T-helper 1 cell treated with Interleukin-12 subunit alpha and Interleukin-12 subunit beta and Interleukin-4 antibody, amounts not matched to agents 30 ng/mL and 1 ng/mL, for 36 hours (primary cell): ENCODE measurements at regions not wholly inside any gene's neighbourhood (a gene's known extent, or its start where the extent isn't known, plus 50 kb on each side); places are given as distances from the start of the nearest gene placed in this dataset.
"Not testable (repeated sequence)": the region's sequence is repeated elsewhere in the genome, so short reads cannot be mapped to it uniquely, and the experiment has no call there.

Experiments used
- intact Hi-C: fragments of 100-400 bp; cut with micrococcal nuclease; formaldehyde crosslinking; loops from one replicate; pipeline ENCODE4 v1.15.1; 2024

DNA sequence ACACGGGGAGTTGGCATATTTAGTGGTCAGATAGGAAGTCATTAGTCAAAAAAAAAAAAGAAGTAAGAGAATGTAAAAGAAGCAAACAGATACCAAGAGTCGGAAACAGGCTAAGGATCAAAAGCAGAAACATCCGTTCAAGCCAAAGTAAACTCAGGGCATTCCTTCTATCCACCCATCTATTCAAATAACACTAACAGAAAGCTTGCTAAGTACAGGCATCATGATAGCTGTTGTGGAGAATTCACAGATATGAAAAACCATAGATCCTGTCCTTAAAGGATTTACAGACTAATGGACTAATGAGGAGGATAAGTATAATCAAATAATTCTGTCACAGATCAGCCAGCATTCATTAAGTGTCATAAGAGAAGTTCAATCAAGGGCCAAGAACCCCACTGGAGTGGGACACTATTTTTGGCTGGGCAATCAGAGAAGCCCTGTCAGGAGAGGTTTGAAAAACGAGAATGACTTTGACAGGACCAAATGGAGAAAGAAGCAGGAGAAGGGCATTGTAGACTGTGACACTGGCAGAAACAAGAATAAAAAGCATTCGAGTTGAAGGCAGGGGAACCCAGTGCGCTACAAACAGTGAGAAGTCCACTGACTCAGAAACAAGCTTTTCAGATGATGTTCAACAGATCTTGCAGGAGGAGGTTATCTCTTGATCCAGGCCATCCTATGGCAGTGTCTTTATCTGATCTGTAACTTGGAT, 154.2 kb upstream of the TSLP start:
- intact Hi-C loops: no loop called here

DNA sequence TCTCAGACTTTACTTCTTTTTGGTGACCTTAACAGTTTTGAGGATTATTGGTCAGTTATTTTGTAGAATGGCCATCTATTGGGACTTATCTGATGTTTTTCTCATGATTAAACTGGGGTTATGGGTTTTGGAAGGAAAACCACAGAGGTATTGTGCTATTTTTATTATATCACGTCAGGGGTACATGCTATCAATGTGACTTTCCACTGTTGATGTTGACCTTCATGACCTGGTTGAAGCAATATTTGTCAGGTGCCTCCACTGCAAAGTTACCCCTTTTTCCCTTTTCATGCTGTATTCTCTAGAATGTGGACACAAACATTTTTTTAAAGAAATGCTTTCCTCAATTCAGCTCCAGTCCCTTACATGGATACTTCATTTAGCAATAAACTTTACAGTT, 152.8 kb upstream of the TSLP start:
- intact Hi-C loops: no loop called here

DNA sequence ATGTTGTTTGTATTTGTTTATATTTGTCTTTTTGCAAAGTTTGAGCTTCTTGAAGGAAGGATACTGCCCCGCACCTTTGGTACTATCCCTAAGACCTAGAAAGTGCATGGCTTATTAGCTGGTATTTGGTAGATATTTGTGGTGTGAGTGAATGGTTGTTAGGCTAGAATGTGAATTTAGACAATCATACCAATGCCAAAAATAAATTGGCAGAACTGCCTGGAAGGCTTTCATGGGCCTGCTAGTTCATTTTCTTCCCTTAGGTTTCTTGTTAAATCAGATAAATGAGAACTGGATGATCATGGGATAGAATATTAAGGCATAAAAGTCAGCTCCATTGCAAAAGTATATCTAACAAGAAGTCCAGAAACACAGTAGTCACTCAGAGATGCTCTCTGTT, 147.5 kb upstream of the TSLP start:
- intact Hi-C loops: no loop called here

DNA sequence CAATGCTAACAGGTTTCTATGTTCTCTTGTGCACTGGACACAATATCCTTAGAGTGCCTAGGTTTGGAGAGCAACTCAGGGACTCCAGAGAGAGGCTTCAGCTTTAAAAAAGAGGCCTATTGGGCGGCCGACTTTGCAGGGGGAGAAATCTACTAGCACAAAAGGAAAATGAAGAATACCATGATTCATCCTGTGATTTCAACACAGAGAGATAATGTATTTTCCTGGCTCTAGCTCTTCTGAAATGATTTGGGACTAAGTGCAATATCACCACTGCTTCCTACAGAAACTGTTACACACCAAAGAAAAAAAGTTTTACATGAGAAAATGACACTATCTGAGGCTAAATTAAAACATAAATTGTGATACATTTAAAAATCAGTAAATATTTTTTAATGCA, 146.1 kb upstream of the TSLP start:
- intact Hi-C loops: no loop called here

DNA sequence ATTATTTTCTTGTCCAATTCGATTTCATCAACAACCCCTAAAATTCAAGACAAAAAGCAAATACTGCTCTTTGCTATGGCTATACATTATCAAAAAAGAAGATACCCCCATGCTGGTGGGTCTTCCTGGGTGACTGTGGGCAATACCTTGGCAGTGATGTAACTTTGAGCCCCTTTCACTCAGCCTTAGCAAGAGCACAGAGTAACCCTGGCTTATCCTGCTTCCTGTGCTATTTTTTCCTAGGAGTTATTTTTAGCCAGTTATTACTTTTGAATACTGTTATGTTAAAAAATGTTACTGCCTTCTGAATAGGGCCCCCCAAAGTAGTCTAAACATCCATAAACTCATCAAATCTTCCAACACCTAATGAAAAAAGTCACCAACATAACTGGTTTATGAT, 145.6 kb upstream of the TSLP start:
- intact Hi-C loops: no loop called here

DNA sequence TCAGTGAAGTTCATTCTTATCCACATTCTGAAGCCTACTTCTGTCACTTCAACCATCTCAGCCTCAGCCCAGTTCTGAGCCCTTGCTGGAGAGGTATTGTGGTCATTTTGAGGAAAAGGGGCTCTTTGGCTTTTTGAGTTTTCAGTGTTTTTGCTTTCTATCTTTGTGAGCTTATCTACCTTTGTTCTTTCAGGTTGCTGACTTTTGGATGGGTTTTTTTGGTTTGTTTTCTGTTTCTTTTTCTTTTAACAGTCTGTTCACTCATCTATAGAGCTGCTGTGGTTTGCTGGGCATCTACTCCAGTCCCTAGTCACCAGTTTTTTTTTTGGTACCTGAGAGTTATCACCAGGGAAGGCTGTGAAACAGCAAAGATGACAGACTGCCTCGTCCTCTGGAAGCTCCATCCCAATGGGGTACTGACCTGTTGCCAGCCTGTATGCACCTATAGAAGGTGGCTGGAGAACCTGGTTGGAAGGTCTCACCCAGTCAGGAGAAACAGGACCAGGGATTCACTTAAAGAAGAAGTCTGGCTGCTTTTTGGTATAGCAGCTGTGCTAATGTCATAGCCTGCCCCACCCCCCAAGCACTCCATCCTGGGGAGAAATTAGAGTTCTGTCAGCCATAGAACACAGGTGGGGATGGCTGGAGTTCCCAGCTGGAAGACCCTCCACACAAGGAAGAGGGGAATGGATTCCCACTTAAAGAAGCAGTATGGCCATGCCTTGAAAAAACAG, 138.6 kb upstream of the TSLP start:
- intact Hi-C loops: no loop called here

DNA sequence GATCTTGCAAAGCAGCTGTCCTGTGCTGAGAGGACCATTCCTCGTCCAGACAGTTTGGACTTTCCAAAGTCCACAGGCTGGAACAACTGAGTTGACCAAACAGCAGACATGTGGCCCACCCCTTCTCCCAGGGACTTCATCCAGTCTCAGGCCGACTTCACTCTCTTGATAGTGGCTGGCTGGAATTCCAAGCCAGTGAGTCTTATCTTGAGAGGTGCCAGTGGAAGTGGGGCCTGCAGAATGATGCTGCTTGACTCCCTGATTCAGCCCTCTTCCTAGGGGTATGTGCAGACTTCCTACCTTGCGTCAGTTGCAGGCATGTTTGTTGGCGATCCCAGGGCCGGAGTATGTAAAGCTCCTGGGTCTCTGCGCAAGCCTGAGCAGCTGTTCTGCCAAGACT, 131.4 kb upstream of the TSLP start:
- intact Hi-C loops: no loop called here

DNA sequence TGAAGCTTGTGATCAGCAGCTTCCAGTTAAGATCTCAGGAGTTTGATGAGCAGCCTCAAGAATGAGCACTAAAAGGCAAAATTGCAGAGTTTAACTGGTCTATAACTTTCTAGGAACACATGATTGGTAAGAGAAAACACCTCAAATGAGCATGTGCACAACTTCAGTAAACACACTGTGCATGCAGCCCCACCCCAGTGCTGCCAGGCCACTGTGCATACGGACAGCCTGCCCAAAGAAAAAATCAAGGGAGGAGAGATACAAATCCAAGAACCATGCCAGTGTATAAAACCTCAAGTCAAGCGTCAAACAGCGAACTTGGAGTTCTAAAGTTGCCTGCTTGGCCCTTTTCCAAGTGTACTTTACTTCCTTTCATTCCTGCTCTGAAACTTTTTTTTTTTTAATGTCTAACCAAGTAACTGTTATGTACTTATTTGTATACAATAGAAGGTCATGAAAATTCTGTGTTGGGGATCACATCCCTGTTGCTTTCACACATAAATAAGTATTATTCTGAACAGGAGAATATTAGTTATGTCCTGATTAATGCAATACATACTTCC, 125.6 kb upstream of the TSLP start:
- intact Hi-C loops: no loop called here

DNA sequence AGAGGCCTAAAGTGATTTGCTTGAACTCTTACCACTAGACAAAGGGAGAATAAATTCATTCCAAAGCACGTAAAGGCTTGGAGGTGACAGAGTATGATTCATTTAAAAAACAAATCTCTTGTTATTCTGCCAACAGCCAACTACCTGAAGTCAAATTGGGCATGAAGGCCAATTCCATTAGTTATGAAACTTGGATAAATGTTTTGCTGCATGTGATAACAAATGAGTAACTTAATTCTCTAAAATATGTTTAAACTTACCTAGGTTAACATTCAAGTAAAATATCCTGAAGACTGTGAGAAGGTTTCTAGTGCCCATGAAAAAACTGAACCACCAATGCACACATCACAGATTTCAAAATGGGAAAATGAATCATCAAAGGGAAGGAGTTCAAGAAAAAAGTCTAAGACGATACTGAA, 120.1 kb upstream of the TSLP start:
- intact Hi-C loops: no loop called here

DNA sequence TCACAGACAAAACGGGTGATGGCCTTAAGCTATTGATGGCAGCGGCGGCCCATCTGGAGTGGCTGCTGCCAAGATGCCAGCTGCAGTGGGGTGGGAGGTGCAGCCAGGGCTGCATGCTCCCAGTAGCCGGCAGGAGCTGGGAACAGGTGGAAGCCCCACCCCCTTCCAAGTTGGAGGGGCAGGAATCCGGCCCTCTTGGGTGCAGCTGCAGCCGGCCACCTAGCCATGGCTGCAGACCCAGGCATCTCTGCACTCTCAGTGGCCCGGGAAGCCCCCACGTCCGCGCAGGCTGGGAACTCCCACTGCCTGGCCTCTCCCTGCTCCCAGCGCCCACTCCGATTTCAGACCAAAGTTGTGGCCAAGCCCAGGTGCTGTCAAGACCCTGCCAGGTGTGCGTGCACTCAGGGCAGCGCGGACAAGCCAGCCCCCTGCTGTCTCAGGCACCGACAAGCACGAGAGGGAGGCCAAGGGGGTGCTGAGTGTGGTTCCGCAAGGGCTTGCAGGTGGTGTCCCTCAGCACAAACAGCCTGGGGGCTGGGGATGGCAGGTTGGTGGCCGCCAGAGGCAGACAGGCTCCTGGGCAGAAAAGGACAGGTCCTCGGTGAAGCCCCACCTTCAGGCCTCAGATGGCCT, 115.1 kb upstream of the TSLP start:
- intact Hi-C loops: no loop called here

DNA sequence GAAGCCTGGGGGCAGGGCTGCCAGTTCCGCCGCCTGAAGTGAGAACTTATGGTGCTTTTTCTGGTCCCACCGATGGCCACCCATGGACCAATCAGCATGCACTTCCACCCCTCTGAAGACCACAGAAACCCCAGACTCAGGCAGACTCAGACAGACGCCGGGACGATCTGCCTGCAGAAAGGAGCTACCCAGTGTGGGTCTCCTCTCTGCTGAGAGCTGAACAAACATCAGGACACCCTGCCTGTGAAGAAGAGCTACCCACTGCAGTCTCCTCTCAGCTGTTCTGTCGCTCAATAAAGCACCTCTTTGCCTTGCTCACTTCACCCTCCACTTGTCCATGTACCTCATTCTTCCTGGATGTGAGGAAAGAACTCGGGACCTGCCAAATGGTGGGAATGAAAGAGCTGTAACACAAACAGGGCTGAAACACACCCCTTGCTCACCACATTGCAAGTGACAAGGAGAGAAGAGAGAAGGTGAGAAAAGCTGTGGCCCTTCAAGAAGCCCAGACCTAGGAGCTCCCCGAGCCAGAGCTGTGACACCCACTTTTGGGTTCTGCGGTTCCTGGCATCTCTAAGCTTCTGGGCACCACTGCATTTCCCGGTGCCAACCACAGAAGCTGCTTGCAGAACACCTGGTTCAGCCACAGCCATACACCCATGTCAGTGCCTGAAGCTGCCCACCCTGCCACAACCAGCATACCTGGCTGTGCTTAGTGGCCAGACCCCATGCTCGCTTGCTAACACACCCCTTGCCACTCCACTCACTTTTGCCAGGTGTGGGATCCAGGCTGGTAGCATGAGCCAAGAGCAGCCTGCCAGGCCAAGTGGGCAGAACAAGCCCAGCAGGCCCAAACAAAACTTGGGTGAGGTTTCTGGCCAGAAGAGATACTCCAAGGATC, 114.3 kb upstream of the TSLP start:
- intact Hi-C loops: no loop called here

DNA sequence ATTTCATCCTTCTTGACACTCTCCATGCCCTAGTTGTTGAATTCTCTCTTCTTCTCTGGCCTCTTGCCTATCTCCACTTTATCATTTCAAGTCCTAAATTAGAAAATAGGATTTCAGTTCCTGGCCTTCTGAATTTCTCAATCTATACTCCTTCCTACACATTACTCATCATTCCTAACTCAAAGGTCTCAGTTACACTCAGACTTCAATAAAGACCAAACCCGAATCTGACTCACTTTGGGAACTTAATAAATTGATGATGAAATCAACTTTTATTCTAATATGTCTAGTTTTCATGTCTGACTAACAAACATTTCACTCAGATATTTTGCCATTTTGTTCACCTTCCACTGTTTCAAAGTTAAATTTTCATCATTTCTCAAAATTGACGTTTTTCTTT, 113.6 kb upstream of the TSLP start:
- intact Hi-C loops: no loop called here

DNA sequence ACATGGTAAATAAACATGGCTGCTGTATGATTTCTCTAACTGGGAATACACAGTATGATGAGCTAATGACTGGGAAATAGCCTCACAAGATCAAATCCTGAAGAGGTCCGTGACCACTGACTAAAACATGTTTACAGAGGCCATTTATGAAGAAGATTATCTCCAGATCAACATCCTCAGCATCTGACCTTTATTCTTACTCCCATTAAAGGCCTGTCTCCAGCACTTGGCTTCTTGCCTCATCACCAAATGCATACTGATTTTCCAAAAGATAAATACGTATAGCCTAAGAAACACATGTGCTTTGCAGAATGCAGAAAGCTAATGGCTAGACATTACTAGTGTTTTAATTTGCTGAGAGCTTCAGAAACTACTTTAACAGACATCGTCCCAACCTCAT, 108.0 kb upstream of the TSLP start:
- intact Hi-C loops: no loop called here

DNA sequence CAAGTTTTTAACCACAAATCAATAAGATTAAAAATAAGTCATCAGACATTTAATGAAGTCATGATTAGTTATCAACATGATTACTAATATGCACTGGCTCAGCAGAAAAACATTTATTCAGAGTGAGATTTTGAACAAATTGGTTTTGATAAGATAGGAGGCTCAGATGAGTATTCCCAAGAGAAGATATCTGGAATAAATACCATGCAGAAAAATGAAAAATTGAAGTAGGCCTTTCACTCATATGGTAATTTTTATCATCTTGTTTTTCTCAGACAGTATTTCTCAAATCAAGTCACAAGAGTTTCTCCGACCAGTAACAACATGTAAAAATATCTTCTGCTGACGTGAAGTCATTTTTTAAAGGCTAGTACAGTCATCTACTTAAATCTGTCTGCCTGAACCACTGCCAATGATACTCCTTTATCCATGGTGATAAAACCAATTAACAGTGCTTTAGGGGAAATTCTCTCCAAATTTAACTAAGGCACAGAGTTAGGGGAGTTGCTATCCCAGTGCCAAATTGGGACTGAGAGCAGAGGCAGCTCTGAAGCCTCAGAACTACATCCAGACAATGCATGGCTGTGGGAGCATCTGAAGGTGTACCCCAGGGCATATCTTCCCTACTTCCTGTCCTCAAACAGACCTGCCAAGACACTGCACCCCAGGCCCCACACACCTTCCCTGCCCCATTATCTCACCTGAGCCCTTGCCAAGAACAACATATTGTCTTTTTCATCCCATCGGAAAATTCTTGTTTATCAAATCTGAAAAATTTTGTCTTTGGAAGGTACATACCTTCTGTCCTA, 105.5 kb upstream of the TSLP start:
- intact Hi-C loops: no loop called here

DNA sequence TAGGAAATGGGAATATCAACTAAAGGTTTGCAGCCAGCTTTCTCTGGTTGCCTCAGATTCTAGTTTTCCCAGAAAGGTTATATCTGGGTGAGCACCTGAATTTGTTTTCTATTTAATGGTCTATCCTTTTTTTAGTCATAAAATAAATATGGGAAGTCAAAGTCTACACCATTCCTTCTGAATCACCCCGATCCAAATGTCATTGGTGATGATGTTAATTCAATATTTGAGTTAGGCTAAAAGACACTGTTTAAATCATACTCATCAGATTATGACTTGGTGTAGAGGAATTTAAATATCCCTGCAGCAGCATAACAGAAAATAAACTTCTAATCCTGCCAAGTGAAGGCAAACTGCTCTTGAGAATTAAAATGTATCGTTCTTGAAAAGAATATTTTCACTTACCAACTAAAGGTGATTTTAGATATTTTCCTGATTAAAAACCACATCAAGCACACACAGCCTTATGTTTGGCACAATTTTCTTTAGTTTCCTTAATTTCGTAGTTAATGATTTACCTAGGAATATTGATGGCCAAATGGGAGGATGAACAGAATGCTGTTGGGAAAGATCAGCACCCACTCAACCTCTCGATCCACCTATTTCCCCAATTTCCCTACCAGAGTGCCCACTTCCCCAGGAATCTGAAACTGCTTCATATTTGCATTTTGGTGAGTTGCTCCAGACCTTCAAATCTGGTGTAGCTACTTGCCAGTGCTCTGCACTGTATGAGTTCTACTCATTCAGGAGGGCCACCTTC, 103.1 kb upstream of the TSLP start:
- intact Hi-C loops: no loop called here

DNA sequence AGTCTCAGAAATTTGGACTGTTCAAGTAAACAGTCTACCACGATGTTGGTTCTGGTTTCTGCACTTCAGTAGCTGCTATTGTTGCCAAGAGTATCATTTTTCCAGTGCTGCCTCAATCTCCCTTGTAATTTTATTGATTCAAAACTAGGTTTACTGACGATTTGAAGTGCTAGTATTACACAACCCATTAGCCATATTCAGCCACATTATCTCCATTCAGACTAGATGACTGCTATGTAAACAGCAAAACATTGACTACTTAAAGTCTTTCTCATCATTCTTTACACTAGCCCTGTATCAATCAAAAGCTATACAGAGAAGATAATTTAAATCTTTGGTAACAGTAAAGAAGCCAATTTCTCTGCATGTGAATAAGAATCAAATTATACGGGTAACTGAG, 102.0 kb upstream of the TSLP start:
- intact Hi-C loops: no loop called here

DNA sequence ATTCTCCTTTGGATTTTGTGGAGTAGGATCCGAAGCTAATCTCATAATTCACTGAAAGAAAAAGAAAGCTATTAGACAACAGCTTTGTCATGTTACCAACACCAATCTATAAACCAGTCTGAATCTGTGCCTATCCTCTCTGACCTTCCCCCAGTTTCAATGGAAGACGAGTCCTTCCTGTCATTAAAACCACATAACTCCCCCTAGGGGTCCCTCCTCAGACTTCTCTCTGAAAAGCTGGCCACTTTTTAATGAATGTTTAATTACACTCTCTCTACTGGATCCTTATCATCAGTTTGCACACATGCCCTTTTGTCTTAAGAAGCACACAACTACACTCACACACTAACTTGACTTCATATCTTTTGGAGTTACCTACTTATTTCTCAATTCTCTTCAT, 98.0 kb upstream of the TSLP start:
- intact Hi-C loops: no loop called here

DNA sequence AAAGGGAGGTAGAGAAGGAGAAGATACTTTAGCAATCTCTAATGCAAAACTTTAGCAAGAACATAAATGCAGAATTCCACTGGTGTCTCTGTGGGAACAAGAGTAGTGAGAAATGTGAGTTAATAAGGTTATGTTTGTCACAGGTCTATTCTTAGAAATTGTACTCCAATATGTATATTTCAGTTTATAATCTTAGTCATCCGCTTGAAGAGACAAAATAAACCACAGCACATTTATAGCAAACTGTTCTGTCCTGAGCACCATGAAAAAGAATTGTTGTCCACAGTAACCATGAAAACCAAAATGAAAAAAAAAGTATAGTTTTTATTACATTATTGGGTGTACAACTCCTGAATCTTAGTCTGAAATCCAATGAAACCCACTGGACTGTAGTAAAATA, 93.6 kb upstream of the TSLP start:
- intact Hi-C loops: no loop called here

DNA sequence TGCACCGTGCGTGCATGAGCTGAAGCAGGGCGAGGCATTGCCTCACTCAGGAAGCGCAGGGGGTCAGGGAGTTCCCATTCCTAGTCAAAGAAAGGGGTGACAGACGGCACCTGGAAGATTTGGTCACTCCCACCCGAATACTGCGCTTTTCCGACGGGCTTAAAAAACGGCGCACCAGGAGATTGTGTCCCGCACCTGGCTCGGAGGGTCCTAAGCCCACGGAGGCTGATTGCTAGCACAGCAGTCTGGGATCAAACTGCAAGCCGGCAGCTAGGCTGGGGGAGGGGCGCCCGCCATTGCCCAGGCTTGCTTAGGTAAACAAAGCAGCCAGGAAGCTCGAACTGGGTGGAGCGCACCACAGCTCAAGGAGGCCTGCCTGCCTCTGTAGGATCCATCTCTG, 85.6 kb upstream of the TSLP start:
- intact Hi-C loops: not testable (repeated sequence)

DNA sequence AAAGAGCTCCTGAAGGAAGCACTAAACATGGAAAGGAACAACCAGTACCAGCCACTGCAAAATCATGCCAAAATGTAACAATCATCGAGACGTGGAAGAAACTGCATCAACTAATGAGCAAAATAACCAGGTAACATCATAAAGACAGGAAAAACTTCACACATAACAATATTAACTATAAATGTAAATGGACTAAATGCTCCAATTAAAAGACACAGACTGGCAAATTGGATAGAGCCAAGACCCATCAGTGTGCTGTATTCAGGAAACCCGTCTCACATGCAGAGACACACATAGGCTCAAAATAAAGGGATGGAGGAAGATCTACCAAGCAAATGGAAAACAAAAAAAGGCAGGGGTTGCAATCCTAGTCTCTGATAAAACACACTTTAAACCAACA, 83.9 kb upstream of the TSLP start:
- intact Hi-C loops: not testable (repeated sequence)
